Fibroblast of the aortic adventitia (primary cell): ENCODE measurements at regions not wholly inside any gene's neighbourhood (a gene's known extent, or its start where the extent isn't known, plus 50 kb on each side); places are given as distances from the start of the nearest gene placed in this dataset.

Experiments used
- DNase-seq: peaks from one replicate; pipeline ENCODE4 v3.0.0-alpha.2; 2010; ENCODE audit warnings: low read depth
- H3K4me3 ChIP-seq: 2 replicates; pipeline ENCODE4 v1.5.1; 2011; ENCODE audit warnings: low read depth, mild to moderate bottlenecking, control low read depth, low read length, moderate library complexity
- CTCF ChIP-seq: IDR thresholded peaks from 2 replicates; pipeline ENCODE4 v1.5.1; 2011; ENCODE audit warnings: mild to moderate bottlenecking, low read length, control low read depth, inconsistent platforms; ENCODE audit not compliant: insufficient read depth

- no peak for TF ChIP-seq CTCF
- DNase-seq = no peak
- no peak overlapping the region for H3K4me3 ChIP-seq
Measured at GRCh38 chr1:81129776-81130175, 671.0 kb upstream of the ADGRL2 start.

- H3K4me3 ChIP-seq = no peak overlapping the region
- no peak for TF ChIP-seq CTCF
- no peak for DNase-seq
Measured at GRCh38 chr1:81129366-81129765, 671.4 kb upstream of the ADGRL2 start.

GRCh38 chr1:81128079-81128478 lies 672.7 kb upstream of the ADGRL2 start:
- no peak for TF ChIP-seq CTCF
- H3K4me3 ChIP-seq = no peak overlapping the region
- no peak for DNase-seq

- TF ChIP-seq CTCF = no peak
- H3K4me3 ChIP-seq = no peak overlapping the region
- no peak for DNase-seq
Measured at GRCh38 chr1:81126989-81127581, 673.6 kb upstream of the ADGRL2 start.

GRCh38 chr1:81125672-81126071 lies 675.1 kb upstream of the ADGRL2 start:
- no peak for DNase-seq
- no peak overlapping the region for H3K4me3 ChIP-seq
- no peak for TF ChIP-seq CTCF

GRCh38 chr1:81121306-81121705 lies 679.4 kb upstream of the ADGRL2 start:
- no peak overlapping the region for H3K4me3 ChIP-seq
- TF ChIP-seq CTCF = no peak
- DNase-seq = no peak

- TF ChIP-seq CTCF = no peak
- no peak for DNase-seq
- H3K4me3 ChIP-seq = no peak overlapping the region
Measured at GRCh38 chr1:81119319-81119718, 681.4 kb upstream of the ADGRL2 start.
